GM18505 (cell line): ENCODE measurements at regions not wholly inside any gene's neighbourhood (a gene's known extent, or its start where the extent isn't known, plus 50 kb on each side); places are given as distances from the start of the nearest gene placed in this dataset.
"Not testable (repeated sequence)": the region's sequence is repeated elsewhere in the genome, so short reads cannot be mapped to it uniquely, and the experiment has no call there.

Experiments
- ATAC-seq: cut with Tn5 transposase; IDR thresholded peaks from one replicate; pipeline ENCODE4 v1.9.1; 2021; ENCODE audit not compliant: unreplicated experiment
- POLR2A ChIP-seq: IDR thresholded peaks from 4 replicates; pipeline ENCODE4 v1.6.1; 2011; ENCODE audit warnings: borderline replicate concordance; ENCODE audit not compliant: insufficient read depth, insufficient read length; ENCODE audit errors: extremely low read depth

- no peak for TF ChIP-seq POLR2A
- ATAC-seq, result no peak
These were observed 323.9 kb upstream of the RND3 start for GRCh38 chr2:150811259-150811855.

GRCh38 chr2:150809103-150809502, 321.6 kb upstream of the RND3 start:
- ATAC-seq, result no peak
- TF ChIP-seq POLR2A, result no peak

- ATAC-seq, result no peak
- no peak for TF ChIP-seq POLR2A
These were observed 318.9 kb upstream of the RND3 start for GRCh38 chr2:150806336-150806735.

GRCh38 chr2:150803689-150804398, 316.4 kb upstream of the RND3 start:
- ATAC-seq, result no peak
- TF ChIP-seq POLR2A, result no peak

GRCh38 chr2:150802635-150803034, 315.2 kb upstream of the RND3 start:
- ATAC-seq, result no peak
- TF ChIP-seq POLR2A, result no peak

- not testable (repeated sequence) for ATAC-seq
These were observed 308.8 kb upstream of the RND3 start for GRCh38 chr2:150796236-150796635.

GRCh38 chr2:150792780-150793300, 305.4 kb upstream of the RND3 start:
- no peak for ATAC-seq
- TF ChIP-seq POLR2A, result no peak

GRCh38 chr2:150791567-150791966, 304.1 kb upstream of the RND3 start:
- no peak for TF ChIP-seq POLR2A
- no peak for ATAC-seq

- no peak for ATAC-seq
- no peak for TF ChIP-seq POLR2A
These were observed 302.0 kb upstream of the RND3 start for GRCh38 chr2:150789376-150789905.

- ATAC-seq, result no peak
- no peak for TF ChIP-seq POLR2A
These were observed 301.1 kb upstream of the RND3 start for GRCh38 chr2:150788426-150789140.

- TF ChIP-seq POLR2A, result no peak
- no peak for ATAC-seq
These were observed 300.1 kb upstream of the RND3 start for GRCh38 chr2:150787353-150788093.

- no peak for ATAC-seq
- no peak for TF ChIP-seq POLR2A
These were observed 296.9 kb upstream of the RND3 start for GRCh38 chr2:150784389-150784788.

GRCh38 chr2:150783896-150784295, 296.4 kb upstream of the RND3 start:
- no peak for ATAC-seq

More at GRCh38 chr2:150783896-150784295, 296.4 kb upstream of the RND3 start:
- TF ChIP-seq POLR2A, result no peak
